PC-3 (cell line): ENCODE measurements at regions not wholly inside any gene's neighbourhood (a gene's known extent, or its start where the extent isn't known, plus 50 kb on each side); places are given as distances from the start of the nearest gene placed in this dataset.

Source experiments
- CTCF ChIP-seq: fragments of 300-600 bp; sonication (generic); conservative IDR thresholded peaks from 2 replicates; pipeline ENCODE4 v1.5.1; 2017; ENCODE audit warnings: antibody characterized with exemption, low read depth, mild to moderate bottlenecking, low read length
- EZH2 ChIP-seq: fragments of 300-600 bp; sonication (generic); IDR thresholded peaks from one replicate; pipeline ENCODE4 v1.6.1; 2017; ENCODE audit warnings: antibody characterized with exemption, mild to moderate bottlenecking, low read length; ENCODE audit not compliant: unreplicated experiment

GRCh38 chr5:12947379-12947778, 997.1 kb downstream of the DNAH5 start:
- TF ChIP-seq CTCF (no peak), EZH2 (no peak)
